ENCODE measurements at regions not wholly inside any gene's neighbourhood (a gene's known extent, or its start where the extent isn't known, plus 50 kb on each side); places are given as distances from the start of the nearest gene placed in this dataset.

- H3K79me2 ChIP-seq (ENCODE audit: control insufficient read depth, insufficient read depth, low read length), result no peaks in the 10 kb centered on the region
- ATAC-seq (ENCODE audit: low read depth), result no peak
- H3K27me3 Mint-ChIP-seq, result peaks cover 2% of the 10 kb centered on the region
- H3K9me3 Mint-ChIP-seq (ENCODE audit: insufficient read depth), result no peaks in the 10 kb centered on the region
- no peaks in the 10 kb centered on the region for H3K4me1 Mint-ChIP-seq
- H3K9ac ChIP-seq (ENCODE audit: low read length), result no peak overlapping the region
- H3K4me3 ChIP-seq (ENCODE audit: control extremely low read depth in 1 of 5, extremely low read depth in 1 of 5, insufficient read depth in 1 of 5, low read depth in 2 of 5, low read length in 4 of 5), result no peak overlapping the region
- no peak for TF ChIP-seq CTCF (IDR thresholded peaks at IDR 0.05)
- TF ChIP-seq EZH2 (IDR thresholded peaks at IDR 0.05; ENCODE audit: borderline replicate concordance, insufficient read depth, low read depth, low read length, poor library complexity, severe bottlenecking), result no peak
- no peaks in the 10 kb centered on the region for H3K4me1 ChIP-seq (ENCODE audit: control insufficient read depth in 2 of 2, insufficient read depth in 2 of 2, low read length in 2 of 2)
- no peak overlapping the region for H3K27ac Mint-ChIP-seq
- 17% methylated on average over 3 of the region's 3 CpGs for WGBS (ENCODE audit: insufficient coverage)
- intact Hi-C loops (cut with micrococcal nuclease), result no loop called here
- no peak overlapping the region for H3K4me3 Mint-ChIP-seq
- ChIA-PET CTCF (no interaction called here), POLR2A (no interaction called here)
- no peaks in the 10 kb centered on the region for H3K9me3 ChIP-seq (ENCODE audit: control extremely low read depth in 1 of 3, control insufficient read depth in 2 of 3, insufficient read depth in 1 of 3, low read length in 2 of 3)
- no peak overlapping the region for H2AFZ ChIP-seq (ENCODE audit: insufficient read depth, low read depth, low read length, poor library complexity, severe bottlenecking)
- H3K27me3 ChIP-seq (replicated peaks in 1 of 4; ENCODE audit: control extremely low read depth in 1 of 4, control insufficient read depth in 3 of 4, insufficient read depth in 4 of 4, low read length in 3 of 4), result no peaks in the 10 kb centered on the region
- H3K4me2 ChIP-seq (replicated peaks; ENCODE audit: low read depth, low read length, poor library complexity, severe bottlenecking), result no peak overlapping the region
- H3K36me3 ChIP-seq (replicated peaks in 1 of 2; ENCODE audit: control extremely low read depth in 1 of 2, control insufficient read depth in 1 of 2, extremely low read depth in 1 of 2, insufficient read depth in 2 of 2, low read length in 1 of 2), result no peaks in the 10 kb centered on the region
- no peak overlapping the region for H3K27ac ChIP-seq (ENCODE audit: low read length in 2 of 2)
- H4K20me1 ChIP-seq (ENCODE audit: control insufficient read depth, insufficient read depth, low read length, poor library complexity, severe bottlenecking), result no peaks in the 10 kb centered on the region
- DNase-seq, result no peak
Measured at GRCh38 chr2:56089931-56090330, 93.9 kb upstream of the CCDC85A start.

GRCh38 chr2:56099963-56100362 lies 83.8 kb upstream of the CCDC85A start:
- H3K4me1 Mint-ChIP-seq, result no peaks in the 10 kb centered on the region
- Histone ChIP-seq H3K4me3 (ENCODE audit: control extremely low read depth in 1 of 5, extremely low read depth in 1 of 5, insufficient read depth in 1 of 5, low read depth in 2 of 5, low read length in 4 of 5) (no peak overlapping the region), H3K9ac (ENCODE audit: low read length) (no peak overlapping the region), H4K20me1 (ENCODE audit: control insufficient read depth, insufficient read depth, low read length, poor library complexity, severe bottlenecking) (no peaks in the 10 kb centered on the region), H3K4me1 (ENCODE audit: control insufficient read depth in 2 of 2, insufficient read depth in 2 of 2, low read length in 2 of 2) (no peaks in the 10 kb centered on the region), H3K27me3 (replicated peaks in 1 of 4; ENCODE audit: control extremely low read depth in 1 of 4, control insufficient read depth in 3 of 4, insufficient read depth in 4 of 4, low read length in 3 of 4) (no peaks in the 10 kb centered on the region), H3K79me2 (ENCODE audit: control insufficient read depth, insufficient read depth, low read length) (no peaks in the 10 kb centered on the region), H2AFZ (ENCODE audit: insufficient read depth, low read depth, low read length, poor library complexity, severe bottlenecking) (no peak overlapping the region), H3K9me3 (ENCODE audit: control extremely low read depth in 1 of 3, control insufficient read depth in 2 of 3, insufficient read depth in 1 of 3, low read length in 2 of 3) (no peaks in the 10 kb centered on the region), H3K4me2 (replicated peaks; ENCODE audit: low read depth, low read length, poor library complexity, severe bottlenecking) (no peak overlapping the region), H3K36me3 (replicated peaks in 1 of 2; ENCODE audit: control extremely low read depth in 1 of 2, control insufficient read depth in 1 of 2, extremely low read depth in 1 of 2, insufficient read depth in 2 of 2, low read length in 1 of 2) (no peaks in the 10 kb centered on the region), H3K27ac (ENCODE audit: low read length in 2 of 2) (no peak overlapping the region)
- no peak for DNase-seq
- CTCF ChIA-PET, result no interaction called here
- ATAC-seq (ENCODE audit: low read depth), result no peak
- TF ChIP-seq EZH2 (IDR thresholded peaks at IDR 0.05; ENCODE audit: borderline replicate concordance, insufficient read depth, low read depth, low read length, poor library complexity, severe bottlenecking) (no peak), CTCF (IDR thresholded peaks at IDR 0.05) (no peak)
- peaks cover 4% of the 10 kb centered on the region for H3K9me3 Mint-ChIP-seq (ENCODE audit: insufficient read depth)
- H3K27ac Mint-ChIP-seq, result no peak overlapping the region
- POLR2A ChIA-PET, result no interaction called here
- intact Hi-C loops (cut with micrococcal nuclease), result no loop called here
- H3K27me3 Mint-ChIP-seq, result no peaks in the 10 kb centered on the region
- H3K4me3 Mint-ChIP-seq, result no peak overlapping the region

Data from B cell (primary cell).